HG03060 (cell line): ENCODE measurements at regions not wholly inside any gene's neighbourhood (a gene's known extent, or its start where the extent isn't known, plus 50 kb on each side); places are given as distances from the start of the nearest gene placed in this dataset.
"Not testable (repeated sequence)": the region's sequence is repeated elsewhere in the genome, so short reads cannot be mapped to it uniquely, and the experiment has no call there.

Source experiments
- ATAC-seq: cut with Tn5 transposase; IDR thresholded peaks from one replicate; pipeline ENCODE4 v1.9.1; 2021; ENCODE audit warnings: low read depth, moderate number of reproducible peaks; ENCODE audit not compliant: unreplicated experiment

DNA sequence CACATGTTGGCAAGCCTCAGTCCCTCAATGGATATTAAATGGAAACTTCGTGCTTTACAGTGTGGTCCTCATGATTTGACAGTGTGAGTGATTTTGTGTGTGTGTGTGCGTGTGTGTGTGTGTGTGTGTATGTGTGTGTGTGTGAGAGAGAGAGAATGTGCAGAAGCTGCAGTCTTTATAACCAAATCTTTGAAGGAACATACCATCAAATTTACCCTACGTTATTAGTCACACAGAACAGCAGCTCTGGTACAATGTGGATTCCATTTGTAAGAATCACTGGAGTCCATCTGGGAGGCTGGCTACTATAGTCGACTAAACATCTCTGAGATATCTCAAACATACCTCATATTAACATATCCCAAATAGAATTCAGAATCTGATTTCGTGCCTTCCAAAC, 928.0 kb upstream of the POT1 start:
- ATAC-seq = no peak

DNA sequence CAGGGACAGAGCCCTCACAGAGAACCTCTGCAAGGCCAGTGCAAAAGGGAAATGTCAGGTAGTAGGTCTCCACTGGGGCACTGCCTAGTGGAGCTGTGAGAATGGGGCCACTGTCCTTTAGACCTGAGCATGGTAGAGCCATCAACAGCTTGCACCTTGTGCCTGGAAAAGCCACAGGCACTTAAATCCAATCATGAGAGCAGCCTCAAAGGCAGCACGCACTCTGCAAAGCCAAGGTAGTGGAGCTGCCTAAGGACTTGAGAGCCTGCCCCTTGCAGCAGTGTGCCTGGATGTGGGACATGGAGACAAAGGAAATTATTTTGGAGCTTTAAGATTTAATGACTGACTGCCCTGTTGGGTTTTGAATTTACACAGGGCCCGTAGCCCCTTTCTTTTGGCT, 918.5 kb upstream of the POT1 start:
- no peak for ATAC-seq

GRCh38 chr7:125847692-125848091, 918.1 kb upstream of the POT1 start:
- ATAC-seq = no peak

DNA sequence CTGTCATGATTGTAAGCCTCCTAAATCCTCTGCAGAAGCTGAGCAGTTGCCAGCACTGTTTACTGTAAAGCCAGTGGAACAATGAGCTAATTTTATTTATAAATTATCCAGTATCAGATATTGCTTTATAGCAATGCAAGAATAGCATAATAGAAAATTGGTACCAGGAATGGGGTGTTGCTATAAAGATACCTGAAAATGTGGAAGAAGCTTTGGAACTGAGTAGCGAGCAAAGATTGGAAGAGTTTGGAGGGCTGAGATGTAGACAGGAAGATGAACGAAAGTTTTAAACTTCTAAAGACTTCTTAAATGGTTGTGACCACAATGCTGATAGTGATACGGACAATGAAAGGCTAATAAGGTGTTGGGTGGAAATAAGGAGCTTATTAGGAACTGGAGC, 917.4 kb upstream of the POT1 start:
- ATAC-seq = no peak

GRCh38 chr7:125845686-125846085, 916.1 kb upstream of the POT1 start:
- ATAC-seq = no peak

DNA sequence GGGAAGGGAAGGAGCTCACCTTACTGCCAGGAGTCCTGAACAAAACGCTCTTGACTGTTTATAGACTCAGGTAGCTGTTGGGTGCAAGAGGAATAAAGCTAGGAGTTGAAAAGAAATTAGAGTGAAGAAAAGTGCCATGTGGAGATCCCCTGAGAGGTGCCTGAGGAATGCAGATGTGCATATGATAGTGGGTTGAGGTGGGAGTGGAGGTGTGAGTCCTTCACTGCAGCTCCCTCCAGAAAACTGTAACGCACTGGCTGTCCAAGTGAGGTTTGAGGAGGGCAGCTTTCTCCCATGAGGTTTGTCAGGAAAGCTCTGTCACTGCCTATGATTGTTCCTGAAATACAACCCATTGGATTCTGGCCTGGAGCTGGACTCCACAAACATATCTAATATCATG, 904.8 kb upstream of the POT1 start:
- no peak for ATAC-seq

DNA sequence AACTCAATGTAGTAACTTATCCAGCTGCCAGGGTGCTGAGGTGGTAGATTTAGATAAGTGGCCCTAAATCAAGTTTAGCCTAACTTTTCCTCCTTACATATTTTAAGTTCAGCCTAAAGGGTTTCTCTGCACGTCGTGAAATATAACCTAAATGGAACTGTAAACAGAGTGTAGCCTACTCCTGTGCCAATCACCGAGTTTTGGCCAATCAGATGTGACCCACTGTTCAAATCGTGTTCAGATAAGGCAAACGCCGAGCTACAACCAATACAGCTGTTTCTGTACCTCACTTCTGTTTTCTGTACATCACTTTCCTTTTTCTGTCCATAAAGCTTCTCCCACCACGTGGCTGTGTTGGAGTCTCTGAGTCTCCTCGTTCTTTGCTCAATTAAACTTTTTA, 904.2 kb upstream of the POT1 start:
- ATAC-seq = no peak

DNA sequence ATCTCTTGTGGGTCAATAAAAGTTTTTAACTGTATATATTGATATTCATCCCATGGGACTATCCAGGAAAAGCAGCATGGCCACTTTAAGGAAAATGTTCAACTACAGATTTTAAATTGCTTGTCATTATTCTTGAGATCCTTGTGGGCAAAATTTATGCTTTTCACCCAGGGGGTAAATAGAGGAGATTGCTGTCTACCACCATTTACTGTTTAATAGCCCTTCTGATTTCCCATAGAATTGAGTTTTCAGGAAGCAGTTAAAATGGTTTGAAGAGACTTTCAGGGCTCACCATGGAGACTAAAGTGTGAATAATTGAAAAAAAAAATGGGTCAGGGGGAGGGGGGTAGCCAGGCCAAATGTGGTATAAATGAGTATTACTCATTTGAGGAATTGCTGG, 901.1 kb upstream of the POT1 start:
- ATAC-seq = no peak

- no peak for ATAC-seq
These were observed 898.6 kb upstream of the POT1 start for GRCh38 chr7:125828153-125828700.

DNA sequence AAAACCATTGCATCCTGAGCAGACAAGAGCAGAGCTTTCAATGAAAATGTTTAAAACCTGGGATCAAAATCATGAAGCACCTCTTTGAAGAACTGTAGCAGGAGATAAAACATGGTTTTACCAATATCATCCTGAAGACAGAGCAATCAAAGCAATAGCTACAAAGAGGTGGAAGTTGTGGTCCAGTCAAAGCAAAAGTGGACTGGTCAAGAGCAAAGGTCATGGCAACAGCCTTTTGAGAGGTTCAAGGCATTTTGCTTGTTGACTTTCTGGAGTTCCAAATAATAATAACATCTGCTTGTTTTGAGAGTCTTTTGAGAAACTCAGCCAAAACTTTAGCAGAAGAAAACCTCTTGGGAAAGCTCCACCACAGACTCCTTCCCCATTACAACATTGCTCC, 893.9 kb upstream of the POT1 start:
- no peak for ATAC-seq

GRCh38 chr7:125820495-125820894, 890.9 kb upstream of the POT1 start:
- ATAC-seq = no peak

DNA sequence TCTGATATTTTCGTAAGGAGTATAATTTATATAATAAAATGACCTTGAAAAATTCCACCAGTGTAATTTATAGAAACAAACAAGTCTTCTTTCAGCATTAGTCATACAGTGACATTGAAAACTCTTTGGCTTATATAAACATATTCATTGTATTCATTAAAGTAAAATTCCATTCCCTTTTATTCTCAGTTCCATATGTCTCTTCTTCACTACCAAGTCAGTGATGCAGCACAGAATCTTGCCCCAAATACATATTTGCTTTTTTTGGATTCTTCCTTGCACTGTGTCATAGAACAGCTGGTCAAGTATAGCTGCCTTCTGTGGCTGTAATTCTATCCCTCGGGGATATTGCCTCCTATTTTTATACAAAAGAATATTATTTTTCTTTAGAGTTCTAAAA, 884.5 kb upstream of the POT1 start:
- no peak for ATAC-seq

DNA sequence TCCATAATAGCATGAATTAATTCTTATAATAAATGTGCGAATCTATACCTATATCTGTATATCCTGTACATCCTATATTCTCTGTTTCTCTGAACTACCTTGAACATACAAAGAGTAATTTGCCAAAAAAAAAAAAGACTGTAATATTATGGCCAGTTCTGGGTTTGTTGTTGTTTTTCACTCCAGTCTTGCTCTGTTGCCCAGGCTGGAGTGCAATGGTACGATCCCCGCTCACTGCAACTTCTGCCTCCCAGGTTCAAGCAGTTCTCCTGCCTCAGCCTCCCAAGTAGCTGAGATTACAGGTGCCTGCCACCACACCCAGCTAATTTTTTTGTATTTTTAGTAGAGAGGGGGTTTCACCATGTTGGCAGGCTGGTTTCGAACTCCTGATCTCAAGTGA, 876.9 kb upstream of the POT1 start:
- ATAC-seq = not testable (repeated sequence)

GRCh38 chr7:125804273-125804672, 874.6 kb upstream of the POT1 start:
- no peak for ATAC-seq

- ATAC-seq = no peak
These were observed 850.5 kb upstream of the POT1 start for GRCh38 chr7:125780153-125780552.

DNA sequence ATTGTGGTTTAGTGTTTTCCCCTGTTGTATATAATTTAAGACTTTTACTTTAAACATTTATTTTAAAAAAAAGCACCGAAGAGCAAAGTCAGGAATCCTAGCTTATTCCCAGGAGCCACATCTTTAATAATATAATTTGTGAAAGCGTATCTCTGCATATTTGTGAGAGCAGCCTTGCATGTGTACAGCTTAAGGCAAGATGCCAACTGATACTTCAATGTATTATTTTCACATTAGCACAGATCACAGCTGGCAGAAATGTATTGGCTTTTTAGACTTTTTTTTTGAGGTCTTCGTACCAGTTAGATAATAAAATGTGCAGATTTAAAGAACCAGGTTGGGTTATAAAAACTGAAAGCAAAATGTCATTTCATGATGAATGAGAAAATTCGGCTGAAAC, 845.7 kb upstream of the POT1 start:
- no peak for ATAC-seq

DNA sequence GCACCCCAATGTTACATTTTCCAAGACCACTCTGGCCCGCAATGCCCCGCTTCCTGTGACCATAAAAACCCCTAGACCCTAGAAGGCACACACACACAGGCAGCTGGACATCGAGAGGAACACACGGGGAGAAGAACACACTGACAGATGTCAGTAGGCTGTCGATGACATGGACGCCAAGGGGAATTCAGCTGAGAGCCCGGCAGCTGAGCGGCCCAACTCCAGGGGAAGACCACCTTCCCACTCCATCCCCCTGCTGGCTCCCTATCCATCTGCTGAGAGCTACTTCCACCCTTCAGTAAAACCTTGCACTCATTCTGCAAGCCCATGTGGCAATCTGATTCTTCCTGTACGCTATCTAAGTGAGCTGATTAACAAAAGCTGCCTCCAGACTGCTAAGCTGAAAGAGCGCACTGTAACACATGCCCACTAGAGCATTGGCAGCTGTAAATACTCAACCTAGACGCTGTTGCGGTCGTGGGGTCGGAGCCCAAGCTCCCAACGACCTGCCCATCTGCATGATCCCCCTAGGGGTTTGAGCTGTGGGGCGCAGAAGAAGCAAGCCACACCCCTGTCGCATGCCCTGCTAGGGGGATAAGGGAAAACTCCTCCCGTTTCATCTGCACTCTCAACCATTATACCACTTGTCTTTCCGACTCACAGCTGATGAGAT, 843.6 kb upstream of the POT1 start:
- no peak for ATAC-seq

- ATAC-seq = no peak
These were observed 818.3 kb upstream of the POT1 start for GRCh38 chr7:125747966-125748365.

DNA sequence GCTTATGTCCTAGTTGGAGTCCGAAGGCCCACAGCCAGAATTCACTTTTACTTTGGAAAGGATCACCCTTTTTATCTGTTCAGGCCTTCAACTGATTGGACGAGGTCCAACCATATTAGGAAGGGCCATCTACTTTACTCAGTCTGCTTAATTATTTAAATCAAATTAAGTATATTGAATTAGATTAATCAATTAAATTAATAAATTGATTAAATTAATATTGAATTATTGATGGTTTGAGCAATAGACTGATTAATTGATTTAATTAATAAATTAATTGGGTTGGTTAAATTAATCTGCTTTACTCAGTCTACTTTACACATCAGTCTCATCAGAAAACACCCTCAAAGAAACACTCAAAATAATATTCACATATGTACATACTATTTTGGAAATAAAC, 816.9 kb upstream of the POT1 start:
- ATAC-seq = no peak

DNA sequence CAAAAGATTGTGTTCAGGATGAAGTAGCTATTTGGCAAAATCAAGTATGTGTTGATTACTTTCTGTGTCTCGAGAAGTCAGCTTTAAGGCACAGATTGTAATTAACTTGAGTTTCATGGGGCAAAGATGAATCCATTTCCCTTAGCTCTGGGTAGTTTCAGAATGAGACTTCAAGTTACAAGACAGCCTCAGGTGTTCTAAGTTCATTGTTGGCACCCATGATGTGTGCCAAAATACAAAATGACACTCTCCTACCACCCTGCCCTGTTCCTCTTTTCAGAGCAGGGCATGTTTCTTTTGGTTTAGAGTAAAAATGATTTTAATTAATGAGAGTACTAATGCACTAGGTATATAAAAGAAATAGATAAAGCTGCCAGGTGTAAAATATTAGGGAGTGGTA, 797.6 kb upstream of the POT1 start:
- no peak for ATAC-seq

DNA sequence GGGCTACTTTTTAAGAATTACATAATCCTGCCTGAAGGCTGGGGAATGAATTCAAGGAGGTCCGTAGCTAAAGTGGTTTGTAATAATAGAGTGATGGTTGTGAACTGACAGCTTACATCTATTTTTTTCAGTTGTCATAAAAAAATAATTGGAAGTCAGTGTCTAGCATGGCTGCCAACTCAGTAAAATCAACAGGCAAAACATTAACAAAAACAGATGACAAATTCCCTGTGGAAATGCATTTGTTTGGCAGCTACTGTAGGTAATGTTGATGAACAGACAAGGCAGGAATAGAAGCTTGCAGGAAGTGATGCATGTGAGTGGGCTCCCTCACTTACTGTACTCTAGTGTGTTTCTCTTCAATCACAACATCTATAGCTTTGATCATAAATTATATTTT, 766.0 kb upstream of the POT1 start:
- no peak for ATAC-seq

DNA sequence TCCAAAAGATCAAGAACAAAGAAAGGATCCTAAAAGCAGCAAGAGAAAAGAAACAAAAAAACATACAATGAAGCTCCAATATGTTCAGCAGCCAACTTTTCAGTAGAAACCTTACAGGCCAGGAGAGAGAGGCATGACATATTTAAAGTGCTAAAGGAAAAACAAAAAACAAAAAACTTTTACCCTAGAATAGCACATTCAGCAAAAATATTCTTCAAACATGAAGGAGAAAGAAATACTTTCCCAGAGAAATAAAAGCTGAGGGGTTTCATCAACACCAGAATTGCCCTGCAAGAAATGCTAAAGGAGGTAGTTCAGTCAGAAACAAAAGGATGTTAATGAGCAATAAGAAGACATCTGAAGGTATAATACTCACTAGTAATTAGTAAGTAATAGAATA, 753.5 kb upstream of the POT1 start:
- ATAC-seq = no peak

GRCh38 chr7:125681508-125681907, 751.9 kb upstream of the POT1 start:
- no peak for ATAC-seq
